K562 (cell line): ENCODE measurements at regions not wholly inside any gene's neighbourhood (a gene's known extent, or its start where the extent isn't known, plus 50 kb on each side); places are given as distances from the start of the nearest gene placed in this dataset.

Experiments
- CEBPB ChIP-seq: fragments of 450-650 bp; IDR thresholded peaks from 2 replicates; pipeline ENCODE4 v1.6.1; 2016; ENCODE audit warnings: missing genetic modification characterization, missing compliant biosample characterization
- EGR1 ChIP-seq: fragments of 450-650 bp; conservative IDR thresholded peaks from 2 replicates; pipeline ENCODE4 v1.6.1; 2017; ENCODE audit warnings: mild to moderate bottlenecking
- ELF4 ChIP-seq: fragments of 450-650 bp; formaldehyde crosslinking; IDR thresholded peaks from 2 replicates; pipeline ENCODE4 v1.4.0; 2022; ENCODE audit warnings: missing genetic modification characterization
- FOSL1 ChIP-seq: fragments of 200-800 bp; sonication (Bioruptor generic); conservative IDR thresholded peaks from 2 replicates; pipeline ENCODE4 v1.6.1; 2016; ENCODE audit warnings: missing genetic modification characterization, missing compliant biosample characterization
- MCM7 ChIP-seq, 2 experiments: fragments of 450-650 bp; IDR thresholded peaks; 2 replicates each; pipeline ENCODE4 v1.6.1; 2016 to 2018
- NCOA6 ChIP-seq: fragments of 450-650 bp; IDR thresholded peaks from 2 replicates; pipeline ENCODE4 v1.6.1; 2017; ENCODE audit warnings: mild to moderate bottlenecking
- RBM34 ChIP-seq: fragments of 200-400 bp; formaldehyde crosslinking; IDR thresholded peaks from 2 replicates; pipeline ENCODE4 v1.6.1; 2018; ENCODE audit warnings: low read length, borderline replicate concordance; ENCODE audit not compliant: insufficient read depth
- SNRNP70 ChIP-seq: fragments of 200-400 bp; formaldehyde crosslinking; optimal IDR thresholded peaks from 2 replicates; pipeline ENCODE3; 2017; ENCODE audit warnings: low read depth, low read length
- ZNF778 ChIP-seq: fragments of 450-650 bp; formaldehyde crosslinking; IDR thresholded peaks from 2 replicates; pipeline ENCODE4 v1.4.0; 2020; ENCODE audit warnings: mild to moderate bottlenecking, moderate library complexity
- TF ChIP-seq, protein P1 (sequence below), 2 experiments: fragments of 450-650 bp; IDR thresholded peaks; 2 replicates each; pipeline ENCODE4 v1.6.1; 2016
- TF ChIP-seq, protein P2 (sequence below), 3 experiments: IDR thresholded peaks in 2 of 3; conservative IDR thresholded peaks in 1 of 3; 2 replicates each; pipeline ENCODE4 v1.5.1; 2011 to 2012; ENCODE audit warnings: low read length in 3 of 3, mild to moderate bottlenecking in 3 of 3, control low read depth in 2 of 3, improper control_type of control experiment in 1 of 3, inconsistent platforms in 1 of 3, low read depth in 1 of 3, mixed read lengths in 1 of 3, moderate library complexity in 1 of 3; ENCODE audit not compliant: insufficient read depth in 2 of 3
- TF ChIP-seq, protein P3 (sequence below): sonication (generic); formaldehyde crosslinking; IDR thresholded peaks from 2 replicates; pipeline ENCODE4 v1.5.0; 2020; ENCODE audit warnings: missing genetic modification reagents

DNA sequence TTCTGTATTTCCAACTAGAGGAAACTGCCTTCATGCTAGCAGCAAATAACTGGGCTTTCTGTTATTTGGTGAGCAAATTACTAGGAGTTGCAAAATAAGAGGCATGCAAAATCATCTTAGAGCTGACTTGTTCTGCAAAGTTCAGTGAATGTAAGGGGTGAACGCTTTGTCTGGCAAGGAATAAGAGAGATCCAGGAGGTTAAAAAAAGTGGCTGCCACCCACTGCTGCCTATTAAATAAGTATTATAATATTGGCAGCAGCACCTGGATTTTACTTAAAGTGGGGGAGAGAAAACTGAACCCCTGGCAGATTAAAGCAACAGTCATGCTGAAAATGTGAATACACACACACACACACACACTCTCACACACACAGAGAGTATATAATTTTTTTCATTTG lies 557.0 kb downstream of the FLRT2 start:
- TF ChIP-seq FOSL1 (tag) (no peak), SNRNP70 (no peak), NCOA6 (no peak), MCM7 (IDR thresholded peaks at IDR 0.05) (no peak), RBM34 (no peak), ZNF778 (CRISPR knock-in tag) (no peak), ELF4 (CRISPR knock-in tag) (no peak), CEBPB (tag) (no peak), EGR1 (no peak)
- TF ChIP-seq, protein P1, sequence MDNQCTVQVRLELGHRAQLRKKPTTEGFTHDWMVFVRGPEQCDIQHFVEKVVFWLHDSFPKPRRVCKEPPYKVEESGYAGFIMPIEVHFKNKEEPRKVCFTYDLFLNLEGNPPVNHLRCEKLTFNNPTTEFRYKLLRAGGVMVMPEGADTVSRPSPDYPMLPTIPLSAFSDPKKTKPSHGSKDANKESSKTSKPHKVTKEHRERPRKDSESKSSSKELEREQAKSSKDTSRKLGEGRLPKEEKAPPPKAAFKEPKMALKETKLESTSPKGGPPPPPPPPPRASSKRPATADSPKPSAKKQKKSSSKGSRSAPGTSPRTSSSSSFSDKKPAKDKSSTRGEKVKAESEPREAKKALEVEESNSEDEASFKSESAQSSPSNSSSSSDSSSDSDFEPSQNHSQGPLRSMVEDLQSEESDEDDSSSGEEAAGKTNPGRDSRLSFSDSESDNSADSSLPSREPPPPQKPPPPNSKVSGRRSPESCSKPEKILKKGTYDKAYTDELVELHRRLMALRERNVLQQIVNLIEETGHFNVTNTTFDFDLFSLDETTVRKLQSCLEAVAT (IDR thresholded peaks at IDR 0.05): no peak
- TF ChIP-seq, protein P2, sequence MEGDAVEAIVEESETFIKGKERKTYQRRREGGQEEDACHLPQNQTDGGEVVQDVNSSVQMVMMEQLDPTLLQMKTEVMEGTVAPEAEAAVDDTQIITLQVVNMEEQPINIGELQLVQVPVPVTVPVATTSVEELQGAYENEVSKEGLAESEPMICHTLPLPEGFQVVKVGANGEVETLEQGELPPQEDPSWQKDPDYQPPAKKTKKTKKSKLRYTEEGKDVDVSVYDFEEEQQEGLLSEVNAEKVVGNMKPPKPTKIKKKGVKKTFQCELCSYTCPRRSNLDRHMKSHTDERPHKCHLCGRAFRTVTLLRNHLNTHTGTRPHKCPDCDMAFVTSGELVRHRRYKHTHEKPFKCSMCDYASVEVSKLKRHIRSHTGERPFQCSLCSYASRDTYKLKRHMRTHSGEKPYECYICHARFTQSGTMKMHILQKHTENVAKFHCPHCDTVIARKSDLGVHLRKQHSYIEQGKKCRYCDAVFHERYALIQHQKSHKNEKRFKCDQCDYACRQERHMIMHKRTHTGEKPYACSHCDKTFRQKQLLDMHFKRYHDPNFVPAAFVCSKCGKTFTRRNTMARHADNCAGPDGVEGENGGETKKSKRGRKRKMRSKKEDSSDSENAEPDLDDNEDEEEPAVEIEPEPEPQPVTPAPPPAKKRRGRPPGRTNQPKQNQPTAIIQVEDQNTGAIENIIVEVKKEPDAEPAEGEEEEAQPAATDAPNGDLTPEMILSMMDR (IDR thresholded peaks at IDR 0.05 in 2 of 3, conservative IDR thresholded peaks at IDR 0.05 in 1 of 3; ENCODE audit: insufficient read depth in 2 of 3, low read depth in 1 of 3, low read length in 3 of 3): no peak
- TF ChIP-seq, protein P3, sequence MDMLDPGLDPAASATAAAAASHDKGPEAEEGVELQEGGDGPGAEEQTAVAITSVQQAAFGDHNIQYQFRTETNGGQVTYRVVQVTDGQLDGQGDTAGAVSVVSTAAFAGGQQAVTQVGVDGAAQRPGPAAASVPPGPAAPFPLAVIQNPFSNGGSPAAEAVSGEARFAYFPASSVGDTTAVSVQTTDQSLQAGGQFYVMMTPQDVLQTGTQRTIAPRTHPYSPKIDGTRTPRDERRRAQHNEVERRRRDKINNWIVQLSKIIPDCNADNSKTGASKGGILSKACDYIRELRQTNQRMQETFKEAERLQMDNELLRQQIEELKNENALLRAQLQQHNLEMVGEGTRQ (CRISPR knock-in tag): no peak
